WTC11 (cell line): ENCODE measurements at regions not wholly inside any gene's neighbourhood (a gene's known extent, or its start where the extent isn't known, plus 50 kb on each side); places are given as distances from the start of the nearest gene placed in this dataset.

Experiments used
- ATAC-seq: fragments of 200-7000 bp; cut with Tn5 transposase; 2 replicates; pipeline ENCODE4 v1.10.0; 2021; ENCODE audit warnings: mild to moderate bottlenecking, moderate library complexity
- CTCF ChIA-PET: fragments of 300-600 bp; sonication (Branson Sonifier 250); formaldehyde crosslinking; loops from one replicate; lab custom pipeline; 2021; ENCODE audit warnings: antibody characterized with exemption; lab: Charles Lee
- POLR2A ChIA-PET: fragments of 350-600 bp; sonication (Branson Sonifier 250); formaldehyde crosslinking; loops from one replicate; lab custom pipeline; 2021; ENCODE audit warnings: antibody characterized with exemption; lab: Charles Lee
- DNase-seq: peaks from one replicate; pipeline ENCODE4 v3.0.0; 2021; ENCODE audit warnings: low spot score
- H3K27ac Mint-ChIP-seq: 2 replicates; pipeline ENCODE4 v1.8.0; 2021; ENCODE audit warnings: mixed read lengths
- H3K27me3 Mint-ChIP-seq: 2 replicates; pipeline ENCODE4 v1.8.0; 2021; ENCODE audit warnings: low read depth, mild to moderate bottlenecking, moderate library complexity, mixed read lengths
- H3K36me3 Mint-ChIP-seq: 2 replicates; pipeline ENCODE4 v1.8.0; 2021; ENCODE audit warnings: mixed read lengths
- H3K4me1 Mint-ChIP-seq: 2 replicates; pipeline ENCODE4 v1.8.0; 2022; ENCODE audit warnings: mixed read lengths
- H3K4me3 Mint-ChIP-seq: 2 replicates; pipeline ENCODE4 v1.8.0; 2021; ENCODE audit warnings: mild to moderate bottlenecking, moderate library complexity, mixed read lengths
- H3K9me3 Mint-ChIP-seq: 2 replicates; pipeline ENCODE4 v1.8.0; 2021; ENCODE audit warnings: mixed read lengths
- CREM ChIP-seq: sonication (generic); formaldehyde crosslinking; IDR thresholded peaks from 2 replicates; pipeline ENCODE4 v1.8.1; 2022; ENCODE audit warnings: mild to moderate bottlenecking, missing genetic modification reagents, moderate library complexity
- ETV6 ChIP-seq: sonication (generic); formaldehyde crosslinking; IDR thresholded peaks from 2 replicates; pipeline ENCODE4 v1.8.1; 2022; ENCODE audit warnings: mild to moderate bottlenecking, missing genetic modification reagents
- GRHL2 ChIP-seq: fragments of 250-450 bp; sonication (Bioruptor Pico); IDR thresholded peaks from 2 replicates; pipeline ENCODE4 v1.8.0; 2022; ENCODE audit warnings: mild to moderate bottlenecking, moderate library complexity; ENCODE audit not compliant: insufficient replicate concordance, severe bottlenecking
- GTF2I ChIP-seq: fragments of 250-450 bp; sonication (Bioruptor Pico); conservative IDR thresholded peaks from 2 replicates; pipeline ENCODE4 v1.4.0; 2021; ENCODE audit warnings: mild to moderate bottlenecking
- JAZF1 ChIP-seq: fragments of 250-450 bp; sonication (Bioruptor Pico); IDR thresholded peaks from 2 replicates; pipeline ENCODE4 v1.9.0; 2021; ENCODE audit warnings: moderate library complexity, mild to moderate bottlenecking, inconsistent platforms
- KAT7 ChIP-seq: sonication (generic); formaldehyde crosslinking; IDR thresholded peaks from 2 replicates; pipeline ENCODE4 v1.8.1; 2023; ENCODE audit warnings: missing genetic modification reagents, mild to moderate bottlenecking, borderline replicate concordance
- MXD4 ChIP-seq: fragments of 250-450 bp; sonication (Bioruptor Pico); IDR thresholded peaks from 2 replicates; pipeline ENCODE4 v1.8.0; 2021; ENCODE audit warnings: mild to moderate bottlenecking, moderate library complexity, borderline replicate concordance
- NR1H2 ChIP-seq: sonication (generic); formaldehyde crosslinking; IDR thresholded peaks from 2 replicates; pipeline ENCODE4 v1.9.0; 2021; ENCODE audit warnings: mild to moderate bottlenecking, moderate library complexity, missing genetic modification reagents
- OVOL2 ChIP-seq: fragments of 250-450 bp; sonication (Bioruptor Pico); IDR thresholded peaks from 2 replicates; pipeline ENCODE4 v1.9.0; 2021; ENCODE audit warnings: mild to moderate bottlenecking, borderline replicate concordance
- SOX15 ChIP-seq: fragments of 250-450 bp; sonication (Bioruptor Pico); IDR thresholded peaks from 2 replicates; pipeline ENCODE4 v1.9.0; 2021; ENCODE audit warnings: mild to moderate bottlenecking
- SP1 ChIP-seq: sonication (generic); formaldehyde crosslinking; conservative IDR thresholded peaks from 2 replicates; pipeline ENCODE4 v1.8.1; 2022; ENCODE audit warnings: missing genetic modification reagents
- TP53 ChIP-seq: sonication (generic); formaldehyde crosslinking; IDR thresholded peaks from 2 replicates; pipeline ENCODE4 v1.8.1; 2023; ENCODE audit warnings: mild to moderate bottlenecking, missing genetic modification reagents
- ZBTB21 ChIP-seq: sonication (generic); formaldehyde crosslinking; IDR thresholded peaks from 2 replicates; pipeline ENCODE4 v1.8.1; 2023; ENCODE audit warnings: mild to moderate bottlenecking, missing genetic modification reagents, borderline replicate concordance
- ZNF396 ChIP-seq: fragments of 250-450 bp; sonication (Bioruptor Pico); IDR thresholded peaks from 2 replicates; pipeline ENCODE4 v1.8.0; 2021; ENCODE audit warnings: mild to moderate bottlenecking, moderate library complexity, borderline replicate concordance
- ZNF416 ChIP-seq: fragments of 250-450 bp; sonication (Bioruptor Pico); IDR thresholded peaks from 2 replicates; pipeline ENCODE4 v1.9.0; 2021; ENCODE audit warnings: mild to moderate bottlenecking, inconsistent platforms
- TF ChIP-seq, protein P1 (sequence below): sonication (generic); formaldehyde crosslinking; IDR thresholded peaks from 2 replicates; pipeline ENCODE4 v1.8.0; 2022; ENCODE audit warnings: mild to moderate bottlenecking, missing genetic modification reagents
- TF ChIP-seq, protein P2 (sequence below): sonication (generic); formaldehyde crosslinking; IDR thresholded peaks from 2 replicates; pipeline ENCODE4 v1.8.1; 2023; ENCODE audit warnings: mild to moderate bottlenecking, missing genetic modification reagents
- TF ChIP-seq, protein P3 (sequence below): sonication (generic); formaldehyde crosslinking; IDR thresholded peaks from 2 replicates; pipeline ENCODE4 v1.8.0; 2022; ENCODE audit warnings: mild to moderate bottlenecking, missing genetic modification reagents
- TF ChIP-seq, protein P4 (sequence below): sonication (generic); formaldehyde crosslinking; IDR thresholded peaks from 2 replicates; pipeline ENCODE4 v1.8.1; 2023; ENCODE audit warnings: mild to moderate bottlenecking, moderate library complexity, missing genetic modification reagents
- TF ChIP-seq, protein P5 (sequence below): sonication (generic); formaldehyde crosslinking; IDR thresholded peaks from 2 replicates; pipeline ENCODE4 v1.8.1; 2023; ENCODE audit warnings: mild to moderate bottlenecking, missing genetic modification reagents, borderline replicate concordance
- TF ChIP-seq, protein P6 (sequence below): sonication (generic); formaldehyde crosslinking; IDR thresholded peaks from 2 replicates; pipeline ENCODE4 v1.8.0; 2022; ENCODE audit warnings: missing genetic modification reagents

DNA sequence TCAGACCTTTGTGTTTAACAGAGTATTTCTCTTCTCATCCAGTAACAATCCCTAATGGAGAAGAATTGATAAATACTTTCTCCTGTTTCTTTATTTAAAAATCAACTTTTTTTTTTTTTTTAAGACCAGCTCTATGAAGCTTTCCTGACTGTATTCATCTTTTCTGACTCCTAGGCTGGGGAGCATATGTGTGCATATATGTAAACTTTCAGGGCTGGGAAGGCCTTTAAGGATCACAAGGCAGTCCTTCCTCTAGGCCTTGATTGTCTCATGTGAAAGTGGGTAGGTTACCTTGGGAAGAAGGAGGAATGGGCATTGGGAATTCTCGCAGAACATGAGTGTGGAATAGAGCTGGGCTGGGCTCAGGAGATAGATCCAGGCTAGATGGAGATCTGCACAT lies 292.9 kb upstream of the SALL1 start:
- Mint-ChIP-seq H3K27me3 (no peaks in the 10 kb centered on the region), H3K27ac (no peak overlapping the region), H3K36me3 (no peaks in the 10 kb centered on the region), H3K4me1 (peaks cover 60% of the 10 kb centered on the region), H3K4me3 (no peak overlapping the region), H3K9me3 (no peaks in the 10 kb centered on the region)
- ATAC-seq (no peak), DNase-seq (no peak)
- TF ChIP-seq ZNF396 (CRISPR knock-in tag): no peak
- TF ChIP-seq ZNF416 (CRISPR knock-in tag): no peak
- TF ChIP-seq NR1H2 (CRISPR knock-in tag): no peak
- TF ChIP-seq, protein P1, sequence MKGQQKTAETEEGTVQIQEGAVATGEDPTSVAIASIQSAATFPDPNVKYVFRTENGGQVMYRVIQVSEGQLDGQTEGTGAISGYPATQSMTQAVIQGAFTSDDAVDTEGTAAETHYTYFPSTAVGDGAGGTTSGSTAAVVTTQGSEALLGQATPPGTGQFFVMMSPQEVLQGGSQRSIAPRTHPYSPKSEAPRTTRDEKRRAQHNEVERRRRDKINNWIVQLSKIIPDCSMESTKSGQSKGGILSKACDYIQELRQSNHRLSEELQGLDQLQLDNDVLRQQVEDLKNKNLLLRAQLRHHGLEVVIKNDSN (CRISPR knock-in tag): no peak
- no peak for TF ChIP-seq MXD4
- TF ChIP-seq, protein P2, sequence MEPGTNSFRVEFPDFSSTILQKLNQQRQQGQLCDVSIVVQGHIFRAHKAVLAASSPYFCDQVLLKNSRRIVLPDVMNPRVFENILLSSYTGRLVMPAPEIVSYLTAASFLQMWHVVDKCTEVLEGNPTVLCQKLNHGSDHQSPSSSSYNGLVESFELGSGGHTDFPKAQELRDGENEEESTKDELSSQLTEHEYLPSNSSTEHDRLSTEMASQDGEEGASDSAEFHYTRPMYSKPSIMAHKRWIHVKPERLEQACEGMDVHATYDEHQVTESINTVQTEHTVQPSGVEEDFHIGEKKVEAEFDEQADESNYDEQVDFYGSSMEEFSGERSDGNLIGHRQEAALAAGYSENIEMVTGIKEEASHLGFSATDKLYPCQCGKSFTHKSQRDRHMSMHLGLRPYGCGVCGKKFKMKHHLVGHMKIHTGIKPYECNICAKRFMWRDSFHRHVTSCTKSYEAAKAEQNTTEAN: no peak
- no peak for TF ChIP-seq JAZF1
- no peak for TF ChIP-seq SP1 (CRISPR knock-in tag)
- no peak for TF ChIP-seq CREM (CRISPR knock-in tag)
- ChIA-PET POLR2A (interaction anchor here (0.7 kb wide), 1 partner anchor 88 kb away, joined by 8 read pairs; no protein-coding TSS in a partner anchor), CTCF (no interaction called here)

DNA sequence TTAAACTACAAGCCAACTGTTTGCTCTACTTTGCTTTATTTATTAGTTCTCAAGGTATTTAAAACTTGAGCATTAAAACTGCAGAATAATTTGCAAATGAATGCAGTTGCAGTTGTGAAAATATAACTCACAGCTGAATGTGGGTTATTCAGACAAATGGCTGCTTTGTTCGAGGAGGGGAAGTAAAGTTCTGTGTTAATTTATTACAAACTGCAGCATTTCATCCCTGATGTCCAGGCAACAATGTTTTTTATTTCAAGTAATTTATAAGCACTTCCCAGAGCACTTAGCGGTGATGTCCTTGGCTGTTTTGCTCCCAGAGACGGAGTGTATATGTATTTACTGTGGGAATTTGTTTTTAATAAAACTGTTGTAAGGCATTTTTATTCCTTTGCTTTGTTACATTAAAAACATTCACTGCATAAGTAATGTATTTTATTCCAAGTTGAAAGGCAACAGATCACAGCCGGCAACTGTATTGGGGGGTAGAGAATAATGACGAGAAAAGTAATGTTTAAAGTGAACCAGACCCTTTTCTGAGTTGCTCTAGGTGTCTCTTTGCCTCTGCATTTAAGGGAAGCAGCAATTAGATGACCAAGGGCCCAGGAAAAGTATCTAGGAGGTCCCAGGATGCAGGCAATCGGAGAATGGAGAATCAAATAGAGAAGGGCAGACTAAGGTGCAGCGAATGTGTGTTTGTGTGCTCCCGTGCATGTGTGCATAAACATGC lies 291.2 kb upstream of the SALL1 start:
- ChIA-PET POLR2A (interaction anchor here (1.3 kb wide), 1 partner anchor 290 kb away, joined by 3 read pairs; no protein-coding TSS in a partner anchor), CTCF (no interaction called here)
- Mint-ChIP-seq H3K27ac (peak overlapping the region; percentile 81), H3K4me1 (peaks cover 73% of the 10 kb centered on the region), H3K9me3 (no peaks in the 10 kb centered on the region), H3K36me3 (no peaks in the 10 kb centered on the region), H3K4me3 (peak overlapping the region; percentile 37), H3K27me3 (no peaks in the 10 kb centered on the region)
- ATAC-seq (no peak), DNase-seq (no peak)
- TF ChIP-seq, protein P3, sequence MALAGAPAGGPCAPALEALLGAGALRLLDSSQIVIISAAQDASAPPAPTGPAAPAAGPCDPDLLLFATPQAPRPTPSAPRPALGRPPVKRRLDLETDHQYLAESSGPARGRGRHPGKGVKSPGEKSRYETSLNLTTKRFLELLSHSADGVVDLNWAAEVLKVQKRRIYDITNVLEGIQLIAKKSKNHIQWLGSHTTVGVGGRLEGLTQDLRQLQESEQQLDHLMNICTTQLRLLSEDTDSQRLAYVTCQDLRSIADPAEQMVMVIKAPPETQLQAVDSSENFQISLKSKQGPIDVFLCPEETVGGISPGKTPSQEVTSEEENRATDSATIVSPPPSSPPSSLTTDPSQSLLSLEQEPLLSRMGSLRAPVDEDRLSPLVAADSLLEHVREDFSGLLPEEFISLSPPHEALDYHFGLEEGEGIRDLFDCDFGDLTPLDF (CRISPR knock-in tag): no peak
- no peak for TF ChIP-seq SOX15 (CRISPR knock-in tag)
- no peak for TF ChIP-seq GTF2I (CRISPR knock-in tag)
- TF ChIP-seq, protein P4, sequence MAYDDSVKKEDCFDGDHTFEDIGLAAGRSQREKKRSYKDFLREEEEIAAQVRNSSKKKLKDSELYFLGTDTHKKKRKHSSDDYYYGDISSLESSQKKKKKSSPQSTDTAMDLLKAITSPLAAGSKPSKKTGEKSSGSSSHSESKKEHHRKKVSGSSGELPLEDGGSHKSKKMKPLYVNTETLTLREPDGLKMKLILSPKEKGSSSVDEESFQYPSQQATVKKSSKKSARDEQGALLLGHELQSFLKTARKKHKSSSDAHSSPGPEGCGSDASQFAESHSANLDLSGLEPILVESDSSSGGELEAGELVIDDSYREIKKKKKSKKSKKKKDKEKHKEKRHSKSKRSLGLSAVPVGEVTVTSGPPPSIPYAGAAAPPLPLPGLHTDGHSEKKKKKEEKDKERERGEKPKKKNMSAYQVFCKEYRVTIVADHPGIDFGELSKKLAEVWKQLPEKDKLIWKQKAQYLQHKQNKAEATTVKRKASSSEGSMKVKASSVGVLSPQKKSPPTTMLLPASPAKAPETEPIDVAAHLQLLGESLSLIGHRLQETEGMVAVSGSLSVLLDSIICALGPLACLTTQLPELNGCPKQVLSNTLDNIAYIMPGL (CRISPR knock-in tag): no peak
- no peak for TF ChIP-seq GRHL2
- no peak for TF ChIP-seq KAT7
- TF ChIP-seq TP53 (CRISPR knock-in tag): no peak
- no peak for TF ChIP-seq CREM (CRISPR knock-in tag)
- TF ChIP-seq, protein P5, sequence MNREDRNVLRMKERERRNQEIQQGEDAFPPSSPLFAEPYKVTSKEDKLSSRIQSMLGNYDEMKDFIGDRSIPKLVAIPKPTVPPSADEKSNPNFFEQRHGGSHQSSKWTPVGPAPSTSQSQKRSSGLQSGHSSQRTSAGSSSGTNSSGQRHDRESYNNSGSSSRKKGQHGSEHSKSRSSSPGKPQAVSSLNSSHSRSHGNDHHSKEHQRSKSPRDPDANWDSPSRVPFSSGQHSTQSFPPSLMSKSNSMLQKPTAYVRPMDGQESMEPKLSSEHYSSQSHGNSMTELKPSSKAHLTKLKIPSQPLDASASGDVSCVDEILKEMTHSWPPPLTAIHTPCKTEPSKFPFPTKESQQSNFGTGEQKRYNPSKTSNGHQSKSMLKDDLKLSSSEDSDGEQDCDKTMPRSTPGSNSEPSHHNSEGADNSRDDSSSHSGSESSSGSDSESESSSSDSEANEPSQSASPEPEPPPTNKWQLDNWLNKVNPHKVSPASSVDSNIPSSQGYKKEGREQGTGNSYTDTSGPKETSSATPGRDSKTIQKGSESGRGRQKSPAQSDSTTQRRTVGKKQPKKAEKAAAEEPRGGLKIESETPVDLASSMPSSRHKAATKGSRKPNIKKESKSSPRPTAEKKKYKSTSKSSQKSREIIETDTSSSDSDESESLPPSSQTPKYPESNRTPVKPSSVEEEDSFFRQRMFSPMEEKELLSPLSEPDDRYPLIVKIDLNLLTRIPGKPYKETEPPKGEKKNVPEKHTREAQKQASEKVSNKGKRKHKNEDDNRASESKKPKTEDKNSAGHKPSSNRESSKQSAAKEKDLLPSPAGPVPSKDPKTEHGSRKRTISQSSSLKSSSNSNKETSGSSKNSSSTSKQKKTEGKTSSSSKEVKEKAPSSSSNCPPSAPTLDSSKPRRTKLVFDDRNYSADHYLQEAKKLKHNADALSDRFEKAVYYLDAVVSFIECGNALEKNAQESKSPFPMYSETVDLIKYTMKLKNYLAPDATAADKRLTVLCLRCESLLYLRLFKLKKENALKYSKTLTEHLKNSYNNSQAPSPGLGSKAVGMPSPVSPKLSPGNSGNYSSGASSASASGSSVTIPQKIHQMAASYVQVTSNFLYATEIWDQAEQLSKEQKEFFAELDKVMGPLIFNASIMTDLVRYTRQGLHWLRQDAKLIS (CRISPR knock-in tag): no peak
- TF ChIP-seq ZBTB21 (CRISPR knock-in tag): no peak
- TF ChIP-seq, protein P6, sequence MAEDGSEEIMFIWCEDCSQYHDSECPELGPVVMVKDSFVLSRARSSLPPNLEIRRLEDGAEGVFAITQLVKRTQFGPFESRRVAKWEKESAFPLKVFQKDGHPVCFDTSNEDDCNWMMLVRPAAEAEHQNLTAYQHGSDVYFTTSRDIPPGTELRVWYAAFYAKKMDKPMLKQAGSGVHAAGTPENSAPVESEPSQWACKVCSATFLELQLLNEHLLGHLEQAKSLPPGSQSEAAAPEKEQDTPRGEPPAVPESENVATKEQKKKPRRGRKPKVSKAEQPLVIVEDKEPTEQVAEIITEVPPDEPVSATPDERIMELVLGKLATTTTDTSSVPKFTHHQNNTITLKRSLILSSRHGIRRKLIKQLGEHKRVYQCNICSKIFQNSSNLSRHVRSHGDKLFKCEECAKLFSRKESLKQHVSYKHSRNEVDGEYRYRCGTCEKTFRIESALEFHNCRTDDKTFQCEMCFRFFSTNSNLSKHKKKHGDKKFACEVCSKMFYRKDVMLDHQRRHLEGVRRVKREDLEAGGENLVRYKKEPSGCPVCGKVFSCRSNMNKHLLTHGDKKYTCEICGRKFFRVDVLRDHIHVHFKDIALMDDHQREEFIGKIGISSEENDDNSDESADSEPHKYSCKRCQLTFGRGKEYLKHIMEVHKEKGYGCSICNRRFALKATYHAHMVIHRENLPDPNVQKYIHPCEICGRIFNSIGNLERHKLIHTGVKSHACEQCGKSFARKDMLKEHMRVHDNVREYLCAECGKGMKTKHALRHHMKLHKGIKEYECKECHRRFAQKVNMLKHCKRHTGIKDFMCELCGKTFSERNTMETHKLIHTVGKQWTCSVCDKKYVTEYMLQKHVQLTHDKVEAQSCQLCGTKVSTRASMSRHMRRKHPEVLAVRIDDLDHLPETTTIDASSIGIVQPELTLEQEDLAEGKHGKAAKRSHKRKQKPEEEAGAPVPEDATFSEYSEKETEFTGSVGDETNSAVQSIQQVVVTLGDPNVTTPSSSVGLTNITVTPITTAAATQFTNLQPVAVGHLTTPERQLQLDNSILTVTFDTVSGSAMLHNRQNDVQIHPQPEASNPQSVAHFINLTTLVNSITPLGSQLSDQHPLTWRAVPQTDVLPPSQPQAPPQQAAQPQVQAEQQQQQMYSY (CRISPR knock-in tag): no peak
- TF ChIP-seq ETV6 (CRISPR knock-in tag): no peak
- no peak for TF ChIP-seq OVOL2
